Stimulated activated CD4-positive, alpha-beta T cell treated with anti-CD3 and anti-CD28 coated beads, Interleukin-15, amount 100 ng/mL, for 24 hours (primary cell): ENCODE measurements at regions not wholly inside any gene's neighbourhood (a gene's known extent, or its start where the extent isn't known, plus 50 kb on each side); places are given as distances from the start of the nearest gene placed in this dataset.
"Not testable (repeated sequence)": the region's sequence is repeated elsewhere in the genome, so short reads cannot be mapped to it uniquely, and the experiment has no call there.

Source experiments
- DNase-seq: peaks from one replicate; pipeline ENCODE4 v3.0.0-alpha.2; 2020

- DNase-seq: no peak
These were observed 83.2 kb upstream of the OGFRL1 start for GRCh38 chr6:71205336-71205956.

DNA sequence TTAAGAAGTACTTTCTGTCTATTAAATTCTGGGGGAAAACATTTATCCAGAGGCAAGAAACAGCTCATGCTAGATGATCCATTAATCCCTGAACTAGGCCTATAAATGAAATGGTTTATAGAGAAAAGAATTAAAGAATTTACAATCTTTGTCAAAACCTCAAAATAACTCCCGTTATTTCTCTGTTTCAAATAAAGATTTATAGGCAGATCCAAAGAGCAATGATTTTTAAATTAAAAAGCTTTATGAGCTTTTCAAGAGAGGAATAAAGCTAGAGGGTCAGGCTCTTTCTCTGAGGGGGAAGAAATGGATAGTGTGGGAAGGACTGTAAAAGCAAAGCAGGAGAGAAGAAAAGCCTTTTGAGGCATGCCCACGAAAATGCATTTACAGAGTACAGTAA lies 82.5 kb upstream of the OGFRL1 start:
- DNase-seq: no peak

DNA sequence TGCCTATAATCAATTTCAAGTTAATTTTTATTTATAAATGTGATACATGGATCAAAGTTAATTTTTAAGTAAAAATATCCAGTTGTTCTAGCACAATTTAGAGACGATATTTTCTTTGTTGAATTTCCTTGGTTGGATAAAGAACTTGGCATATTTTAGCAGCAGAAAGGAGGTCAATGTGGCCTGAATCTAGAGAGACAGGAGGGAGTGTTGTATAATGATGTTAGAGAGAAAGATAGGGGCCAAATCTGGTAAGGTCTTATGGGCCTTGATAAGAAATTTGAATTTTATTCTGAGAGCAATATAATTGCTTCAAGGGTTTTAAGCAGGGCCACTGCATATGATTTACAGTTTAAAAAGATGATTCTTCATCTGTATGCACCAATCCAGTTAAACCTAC lies 79.4 kb upstream of the OGFRL1 start:
- DNase-seq: no peak

- DNase-seq: no peak
These were observed 79.0 kb upstream of the OGFRL1 start for GRCh38 chr6:71209626-71210025.

- no peak for DNase-seq
These were observed 76.8 kb upstream of the OGFRL1 start for GRCh38 chr6:71211799-71212198.

GRCh38 chr6:71220466-71220865 lies 68.1 kb upstream of the OGFRL1 start:
- DNase-seq: no peak

- no peak for DNase-seq
These were observed 65.9 kb upstream of the OGFRL1 start for GRCh38 chr6:71222671-71223070.

- DNase-seq: no peak
These were observed 64.6 kb upstream of the OGFRL1 start for GRCh38 chr6:71224011-71224410.

- no peak for DNase-seq
These were observed 62.5 kb upstream of the OGFRL1 start for GRCh38 chr6:71226151-71226550.

DNA sequence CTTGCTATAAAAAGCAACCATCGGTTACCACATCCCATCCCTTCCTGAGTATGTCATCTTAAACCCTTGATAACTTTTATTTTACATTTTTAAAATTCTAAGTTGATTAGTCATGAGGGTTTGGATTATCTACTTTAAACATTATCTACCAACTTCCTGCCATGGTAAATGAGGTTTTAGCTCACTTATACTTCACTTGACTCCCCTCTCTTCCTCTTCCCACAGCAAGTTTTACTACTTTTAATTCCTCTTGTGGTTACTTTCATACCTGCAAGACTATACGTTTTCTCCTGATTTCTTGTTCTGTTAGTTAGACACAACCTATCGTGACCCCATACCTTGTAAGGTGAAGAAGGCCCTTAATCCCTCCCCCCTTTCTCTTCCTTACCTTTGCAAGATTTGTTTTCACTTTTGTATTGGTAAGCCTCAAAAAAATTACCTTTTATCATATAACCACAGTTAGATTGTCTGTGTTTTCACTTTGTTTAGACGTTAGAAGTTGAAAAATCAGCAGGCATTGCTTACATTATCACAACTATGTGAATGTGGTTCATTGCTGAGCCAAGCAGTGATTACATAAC lies 60.1 kb upstream of the OGFRL1 start:
- no peak for DNase-seq

GRCh38 chr6:71229477-71229876 lies 59.1 kb upstream of the OGFRL1 start:
- DNase-seq: no peak

DNA sequence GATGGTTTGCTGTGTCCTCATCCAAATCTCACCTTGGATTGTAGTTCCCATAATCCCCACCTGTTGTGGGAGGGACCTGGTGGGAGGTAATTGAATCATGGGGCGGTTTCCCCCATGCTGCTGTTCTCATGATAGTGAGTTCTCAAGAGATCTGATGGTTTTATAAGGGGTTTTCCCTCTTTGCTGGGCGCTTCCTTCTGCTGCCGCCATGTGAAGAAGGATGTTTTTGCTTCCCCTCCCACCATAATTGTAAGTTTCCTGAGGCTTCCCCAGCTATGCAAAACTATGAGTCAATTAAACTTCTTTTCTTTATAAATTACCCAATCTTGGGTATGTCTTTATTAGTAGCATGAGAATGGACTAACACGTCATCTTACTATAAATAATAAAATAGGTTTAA lies 55.7 kb upstream of the OGFRL1 start:
- DNase-seq: not testable (repeated sequence)

DNA sequence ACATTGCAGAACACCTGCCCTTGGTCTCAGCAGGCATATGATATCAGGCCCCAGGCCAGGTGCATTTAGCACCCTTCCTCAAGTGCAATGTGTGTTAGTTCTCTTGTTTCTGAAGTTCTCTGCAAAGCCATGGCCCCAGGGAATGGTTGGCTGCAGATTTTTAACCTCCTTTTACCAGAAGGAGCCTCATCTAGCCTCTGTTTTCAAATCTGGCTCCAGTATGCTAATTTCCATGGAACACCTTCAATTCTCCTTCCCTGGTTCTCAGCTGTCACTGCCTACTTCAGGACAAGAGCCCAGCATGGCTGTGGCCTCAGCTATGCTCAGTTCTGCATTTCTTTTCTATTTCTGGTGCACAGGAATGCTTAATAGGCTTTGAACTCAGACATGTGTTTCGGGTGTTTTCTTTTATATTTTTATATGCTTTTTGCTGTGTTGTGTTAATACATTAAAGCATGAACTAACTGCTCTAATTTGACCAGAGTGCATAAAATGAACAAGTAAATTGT lies 51.6 kb upstream of the OGFRL1 start:
- DNase-seq: no peak

DNA sequence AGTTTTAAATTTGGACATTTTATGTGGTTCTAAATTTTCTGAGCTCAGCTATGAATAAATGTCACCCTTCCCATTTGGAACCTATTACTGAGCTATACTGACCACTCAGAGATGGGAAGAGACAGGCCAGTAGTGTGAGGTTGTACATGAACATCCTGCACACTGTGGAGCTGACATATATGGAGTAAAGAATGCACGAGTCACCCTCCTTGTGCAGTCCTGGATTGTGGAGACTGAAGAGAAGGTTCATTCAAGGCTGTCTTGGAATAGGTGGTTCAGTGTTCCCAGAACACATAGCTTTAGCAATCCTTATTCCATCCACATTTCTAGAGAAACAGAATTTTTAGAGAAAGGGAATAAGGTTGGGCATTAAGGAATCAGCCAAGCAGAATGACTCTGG lies 50.3 kb upstream of the OGFRL1 start:
- DNase-seq: no peak
